ENCODE measurements at regions not wholly inside any gene's neighbourhood (a gene's known extent, or its start where the extent isn't known, plus 50 kb on each side); places are given as distances from the start of the nearest gene placed in this dataset.

DNA sequence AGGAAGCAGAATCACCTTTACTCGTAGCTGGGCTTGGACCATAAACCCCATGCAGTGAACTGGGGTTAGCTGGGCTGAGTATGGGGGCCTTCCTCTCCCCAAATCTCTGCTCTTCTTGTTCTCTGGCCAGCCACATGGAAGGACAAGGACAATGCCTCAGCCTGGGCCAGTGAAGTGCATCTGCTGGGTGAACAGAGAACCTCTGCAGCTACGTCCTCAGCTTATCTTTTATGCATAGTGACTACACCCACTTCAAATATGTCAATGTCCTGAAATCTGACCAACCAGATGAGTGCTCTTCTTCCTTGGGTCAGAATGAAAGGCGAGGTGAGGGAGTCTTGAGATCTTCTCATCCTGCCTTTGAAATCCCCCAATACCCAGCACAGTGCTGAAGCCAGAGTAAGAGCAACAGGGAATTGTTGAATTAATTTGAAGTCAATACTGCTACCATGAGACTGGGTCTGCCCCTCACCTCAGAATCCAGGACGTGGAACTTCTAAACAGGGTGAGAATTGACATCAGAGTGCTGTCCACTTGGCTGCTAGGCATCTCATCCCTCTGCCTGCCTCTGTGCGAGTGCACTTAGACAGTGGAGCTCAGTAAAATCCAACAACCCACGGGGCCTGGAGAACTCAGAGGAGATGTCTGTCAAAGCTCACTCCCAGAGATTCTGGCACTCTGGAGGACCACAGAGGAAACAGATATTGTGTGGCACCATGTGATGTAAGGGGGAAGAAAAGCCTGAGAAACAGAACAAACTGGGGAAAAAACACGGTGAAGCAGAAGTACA lies 99.0 kb downstream of the IER5 start:
- TF ChIP-seq, protein P1, sequence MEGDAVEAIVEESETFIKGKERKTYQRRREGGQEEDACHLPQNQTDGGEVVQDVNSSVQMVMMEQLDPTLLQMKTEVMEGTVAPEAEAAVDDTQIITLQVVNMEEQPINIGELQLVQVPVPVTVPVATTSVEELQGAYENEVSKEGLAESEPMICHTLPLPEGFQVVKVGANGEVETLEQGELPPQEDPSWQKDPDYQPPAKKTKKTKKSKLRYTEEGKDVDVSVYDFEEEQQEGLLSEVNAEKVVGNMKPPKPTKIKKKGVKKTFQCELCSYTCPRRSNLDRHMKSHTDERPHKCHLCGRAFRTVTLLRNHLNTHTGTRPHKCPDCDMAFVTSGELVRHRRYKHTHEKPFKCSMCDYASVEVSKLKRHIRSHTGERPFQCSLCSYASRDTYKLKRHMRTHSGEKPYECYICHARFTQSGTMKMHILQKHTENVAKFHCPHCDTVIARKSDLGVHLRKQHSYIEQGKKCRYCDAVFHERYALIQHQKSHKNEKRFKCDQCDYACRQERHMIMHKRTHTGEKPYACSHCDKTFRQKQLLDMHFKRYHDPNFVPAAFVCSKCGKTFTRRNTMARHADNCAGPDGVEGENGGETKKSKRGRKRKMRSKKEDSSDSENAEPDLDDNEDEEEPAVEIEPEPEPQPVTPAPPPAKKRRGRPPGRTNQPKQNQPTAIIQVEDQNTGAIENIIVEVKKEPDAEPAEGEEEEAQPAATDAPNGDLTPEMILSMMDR (IDR thresholded peaks at IDR 0.05; ENCODE audit: borderline replicate concordance) = no peak
- no peak overlapping the region for H3K27ac ChIP-seq (replicated peaks)
- intact Hi-C loops (cut with micrococcal nuclease) = no loop called here
- DNase-seq = no peak
- H3K4me3 ChIP-seq = no peak overlapping the region
- H3K9me3 ChIP-seq (replicated peaks) = no peaks in the 10 kb centered on the region
- H3K36me3 ChIP-seq = no peaks in the 10 kb centered on the region
- peaks cover 18% of the 10 kb centered on the region for H3K4me1 ChIP-seq
- peaks cover 18% of the 10 kb centered on the region for H3K27me3 ChIP-seq (ENCODE audit: low read depth)

DNA sequence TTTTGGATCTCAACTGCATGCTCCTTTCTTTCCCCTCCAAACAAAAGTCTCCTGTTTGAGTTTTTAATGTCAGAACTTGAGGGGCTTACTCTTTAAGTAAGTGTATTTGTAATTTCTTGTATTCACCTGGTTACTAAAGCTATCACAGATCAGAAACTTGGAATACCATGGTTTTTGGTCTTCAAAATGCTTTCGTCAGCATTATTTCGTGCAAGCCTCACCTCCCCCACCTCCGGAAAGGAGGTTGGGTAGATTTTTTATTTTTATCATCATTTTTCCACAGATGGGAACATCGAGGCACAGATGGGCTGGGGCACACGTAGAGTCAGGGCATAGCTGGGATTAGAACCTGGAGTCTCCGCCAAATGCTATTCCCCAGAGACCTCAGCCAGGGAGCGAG lies 100.7 kb downstream of the IER5 start:
- H3K27ac ChIP-seq (replicated peaks) = peak overlapping the region; percentile 39
- TF ChIP-seq, protein P1 (IDR thresholded peaks at IDR 0.05; ENCODE audit: borderline replicate concordance) = no peak
- H3K9me3 ChIP-seq (replicated peaks) = no peaks in the 10 kb centered on the region
- intact Hi-C loops (cut with micrococcal nuclease) = no loop called here
- peaks cover 13% of the 10 kb centered on the region for H3K4me1 ChIP-seq
- peaks cover 18% of the 10 kb centered on the region for H3K27me3 ChIP-seq (ENCODE audit: low read depth)
- no peaks in the 10 kb centered on the region for H3K36me3 ChIP-seq
- no peak overlapping the region for H3K4me3 ChIP-seq
- DNase-seq = no peak

DNA sequence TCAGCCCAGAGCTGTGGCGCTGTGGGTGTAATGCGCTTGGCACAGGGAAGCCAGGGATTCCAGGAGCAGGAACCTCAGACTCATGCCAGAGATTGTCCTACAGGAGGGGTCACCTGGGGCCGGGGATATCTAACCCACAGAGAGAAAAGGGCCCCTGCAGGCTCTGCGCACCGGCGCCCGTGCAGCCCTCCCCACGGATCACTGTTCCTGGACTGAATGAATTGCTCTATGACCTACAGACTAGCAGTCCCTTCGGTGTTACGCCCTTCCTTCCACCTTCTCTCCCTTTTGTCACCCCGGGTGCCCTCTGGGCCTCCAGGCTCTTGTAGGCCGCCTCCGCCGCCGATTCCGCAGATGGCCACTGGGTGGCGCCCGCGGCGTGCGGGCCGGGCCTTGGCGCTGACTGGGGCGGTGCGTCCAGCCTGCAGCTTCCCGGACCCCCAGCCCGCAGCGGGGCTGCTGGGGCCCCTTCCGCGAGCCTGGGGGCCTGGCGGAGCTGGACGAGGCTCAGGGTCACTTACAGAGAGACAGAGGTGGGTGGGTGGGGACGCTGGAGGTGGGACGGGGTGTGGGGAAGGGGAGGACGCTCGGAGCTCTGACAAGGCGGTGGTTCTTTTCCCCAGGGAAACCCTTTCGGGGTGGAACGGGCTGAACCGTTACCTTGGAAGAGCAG lies 101.3 kb downstream of the IER5 start:
- Histone ChIP-seq H3K27ac (replicated peaks) (peak overlapping the region; percentile 39), H3K36me3 (no peaks in the 10 kb centered on the region), H3K9me3 (replicated peaks) (peaks cover 4% of the 10 kb centered on the region), H3K4me1 (peaks cover 13% of the 10 kb centered on the region), H3K27me3 (ENCODE audit: low read depth) (peaks cover 18% of the 10 kb centered on the region), H3K4me3 (peak overlapping the region; percentile 56)
- TF ChIP-seq, protein P1 (IDR thresholded peaks at IDR 0.05; ENCODE audit: borderline replicate concordance) = peak; percentile 94
- intact Hi-C loops (cut with micrococcal nuclease) = loop anchor here (5.0 kb wide), 1 partner anchor 232 kb away; no protein-coding TSS in a partner anchor
- peak; percentile 65 for DNase-seq

DNA sequence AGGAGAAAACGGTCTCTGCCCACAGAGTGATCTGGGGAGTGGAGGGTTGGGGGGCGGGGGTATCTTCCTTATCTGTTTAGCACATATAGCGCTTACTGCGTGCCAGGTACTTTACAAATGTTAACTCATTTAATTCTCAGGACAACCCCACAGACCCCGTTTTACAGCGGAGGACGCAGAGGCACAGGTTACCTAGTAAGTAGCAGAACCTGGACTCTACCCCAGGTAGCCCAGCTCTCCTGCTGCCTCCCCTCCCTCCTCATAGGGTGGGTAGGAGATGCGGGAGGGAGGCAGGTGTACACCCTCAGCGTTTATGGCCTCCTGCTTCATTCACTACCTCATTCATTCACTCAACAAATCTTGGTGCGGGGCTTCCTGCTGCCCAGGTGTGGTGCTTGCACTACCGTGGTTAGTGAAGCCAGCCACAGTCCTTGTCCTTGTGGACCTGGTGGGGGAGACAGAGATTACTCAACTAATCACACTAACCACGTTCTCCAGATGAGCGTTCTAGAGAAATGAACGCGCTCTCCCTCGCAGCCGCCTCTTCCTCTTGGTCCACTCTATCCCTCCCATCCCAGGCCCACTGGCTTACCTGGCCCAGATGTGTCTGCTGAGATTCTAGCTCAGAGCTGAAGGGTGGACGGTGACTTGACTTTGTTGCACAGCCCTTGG lies 102.0 kb downstream of the IER5 start:
- peak overlapping the region; percentile 56 for H3K4me3 ChIP-seq
- TF ChIP-seq, protein P1 (IDR thresholded peaks at IDR 0.05; ENCODE audit: borderline replicate concordance) = no peak

DNA sequence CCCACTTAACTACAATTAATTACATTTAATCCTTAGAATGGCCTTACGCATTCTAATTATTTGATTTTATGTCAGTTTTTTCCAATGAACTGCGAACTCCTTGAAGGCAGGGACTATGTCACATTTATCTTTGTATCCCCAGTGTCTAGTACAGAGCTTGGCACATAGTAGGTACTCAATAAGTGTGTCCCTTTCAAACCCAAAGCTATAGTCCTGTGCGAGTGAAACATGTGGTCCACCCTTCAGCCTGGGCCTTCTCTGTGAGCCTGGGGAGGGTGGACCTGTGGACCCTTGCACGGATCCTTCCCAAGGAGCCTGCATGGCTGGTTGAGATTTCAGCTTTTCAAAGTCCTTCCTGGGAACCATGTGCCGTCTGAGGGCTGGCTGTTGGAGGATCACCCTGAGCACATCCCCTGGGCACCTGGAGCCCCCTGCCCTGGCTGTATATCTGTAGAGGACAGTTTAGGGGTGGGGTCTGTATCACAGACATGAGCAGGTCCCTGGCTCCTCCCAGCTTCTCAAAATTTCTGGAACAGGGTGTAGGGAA lies 103.1 kb downstream of the IER5 start:
- peaks cover 4% of the 10 kb centered on the region for H3K9me3 ChIP-seq (replicated peaks)
- H3K36me3 ChIP-seq = no peaks in the 10 kb centered on the region
- peaks cover 13% of the 10 kb centered on the region for H3K4me1 ChIP-seq
- peaks cover 25% of the 10 kb centered on the region for H3K27me3 ChIP-seq (ENCODE audit: low read depth)
- intact Hi-C loops (cut with micrococcal nuclease) = loop anchor here (5.0 kb wide), 1 partner anchor 231 kb away; no protein-coding TSS in a partner anchor
- H3K4me3 ChIP-seq = no peak overlapping the region
- TF ChIP-seq, protein P1 (IDR thresholded peaks at IDR 0.05; ENCODE audit: borderline replicate concordance) = no peak
- no peak overlapping the region for H3K27ac ChIP-seq (replicated peaks)
- DNase-seq = no peak

More for the DNA sequence above, 102.0 kb downstream of the IER5 start:
- no peak for DNase-seq
- Histone ChIP-seq H3K36me3 (no peaks in the 10 kb centered on the region), H3K4me1 (peaks cover 13% of the 10 kb centered on the region), H3K27me3 (ENCODE audit: low read depth) (peaks cover 18% of the 10 kb centered on the region), H3K9me3 (replicated peaks) (peaks cover 4% of the 10 kb centered on the region), H3K27ac (replicated peaks) (no peak overlapping the region)
- intact Hi-C loops (cut with micrococcal nuclease) = loop anchor here (5.0 kb wide), 1 partner anchor 232 kb away; no protein-coding TSS in a partner anchor
